H4 (cell line): ENCODE measurements at regions not wholly inside any gene's neighbourhood (a gene's known extent, or its start where the extent isn't known, plus 50 kb on each side); places are given as distances from the start of the nearest gene placed in this dataset.

Experiments used
- DNase-seq: peaks from one replicate; pipeline ENCODE4 v3.0.0-alpha.2; 2015; ENCODE audit warnings: low spot score

- DNase-seq: no peak
Observed at GRCh38 chr13:44021422-44021821, 141.7 kb downstream of the LACC1 start.

- peak; percentile 11 for DNase-seq
Observed at GRCh38 chr13:44022196-44022595, 142.5 kb downstream of the LACC1 start.

- no peak for DNase-seq
Observed at GRCh38 chr13:44024167-44024845, 144.6 kb downstream of the LACC1 start.

GRCh38 chr13:44024846-44025195 lies 145.1 kb downstream of the LACC1 start:
- no peak for DNase-seq

DNA sequence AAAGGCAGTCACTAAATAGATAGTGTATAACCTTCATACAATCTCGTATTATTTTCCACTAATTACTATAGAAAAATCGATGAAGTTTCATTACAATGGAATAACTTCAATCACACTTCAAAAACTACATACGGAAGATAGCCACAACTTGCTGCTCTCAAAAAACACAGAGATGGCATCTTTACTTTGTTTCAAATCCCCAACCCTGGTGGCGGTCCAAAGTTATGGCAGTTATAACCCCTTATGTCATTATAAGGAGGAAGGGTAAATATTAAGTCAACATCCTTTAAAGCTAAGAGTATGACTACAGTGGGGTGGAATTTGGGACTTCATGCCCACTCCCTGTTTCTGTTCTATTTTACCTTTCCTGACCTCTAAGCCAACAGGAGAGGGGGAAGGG lies 146.5 kb downstream of the LACC1 start:
- no peak for DNase-seq

- no peak for DNase-seq
Observed at GRCh38 chr13:44028734-44029133, 149.0 kb downstream of the LACC1 start.

GRCh38 chr13:44030615-44031014 lies 150.9 kb downstream of the LACC1 start:
- no peak for DNase-seq

GRCh38 chr13:44031555-44031954 lies 151.9 kb downstream of the LACC1 start:
- no peak for DNase-seq

- no peak for DNase-seq
Observed at GRCh38 chr13:44032802-44033201, 153.1 kb downstream of the LACC1 start.

DNA sequence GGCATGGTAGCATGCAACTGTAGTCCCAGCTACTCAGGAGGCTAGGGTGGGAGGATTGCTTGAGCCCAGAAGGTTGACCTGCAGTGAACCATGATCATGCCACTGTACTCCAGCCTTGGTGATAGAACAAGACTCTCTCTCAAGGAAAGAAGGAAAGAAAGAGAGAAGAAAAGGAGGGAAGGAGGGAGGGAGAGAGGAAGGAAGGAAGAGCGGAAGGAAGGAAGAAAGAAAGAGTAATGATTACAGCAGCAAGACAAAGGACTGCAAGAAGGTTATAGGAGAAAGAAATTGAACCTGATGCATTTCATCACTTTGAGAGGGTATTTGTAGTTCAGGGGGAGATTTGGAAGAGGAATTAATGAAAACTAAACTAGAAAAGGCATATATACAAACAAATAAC lies 155.7 kb downstream of the LACC1 start:
- DNase-seq: no peak

DNA sequence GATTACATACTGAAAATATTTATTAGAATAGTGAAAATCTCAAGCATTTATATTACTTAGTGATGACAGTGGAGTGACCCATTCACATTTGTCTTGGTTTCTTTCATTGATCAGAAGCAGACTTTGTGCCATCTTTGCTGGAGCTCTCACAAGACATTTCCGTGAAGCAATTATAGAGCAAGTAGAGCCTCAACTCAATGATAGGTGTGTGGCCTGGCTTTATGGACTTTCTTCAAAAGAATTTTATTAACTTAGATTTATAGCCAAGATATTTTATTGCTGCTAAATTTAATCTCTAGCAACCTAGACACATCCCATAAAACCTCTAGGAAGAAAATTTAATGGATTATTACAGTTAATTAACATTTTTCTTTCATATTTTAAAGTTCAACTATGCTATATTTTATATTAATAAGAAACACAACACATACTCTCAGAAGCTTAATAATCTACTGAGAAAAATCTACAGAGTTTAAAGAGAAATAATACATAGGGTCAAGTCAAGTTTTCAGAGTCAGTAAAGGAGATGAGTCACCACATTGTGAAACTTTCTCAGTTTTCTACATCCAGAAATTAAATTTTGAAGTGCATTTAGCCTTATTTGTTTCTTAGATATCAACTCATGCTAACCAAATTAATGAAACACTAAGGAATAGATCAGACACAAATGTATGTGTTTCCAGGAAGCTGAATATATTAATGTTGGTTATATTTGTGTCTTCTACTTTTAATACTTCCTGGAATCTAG lies 160.5 kb downstream of the LACC1 start:
- DNase-seq: no peak

- no peak for DNase-seq
Observed at GRCh38 chr13:44040818-44041100, 161.1 kb downstream of the LACC1 start.

GRCh38 chr13:44044547-44045179 lies 165.0 kb downstream of the LACC1 start:
- DNase-seq: peak; percentile 3

GRCh38 chr13:44045180-44045562 lies 165.5 kb downstream of the LACC1 start:
- DNase-seq: no peak

GRCh38 chr13:44046428-44046827 lies 166.7 kb downstream of the LACC1 start:
- DNase-seq: no peak

DNA sequence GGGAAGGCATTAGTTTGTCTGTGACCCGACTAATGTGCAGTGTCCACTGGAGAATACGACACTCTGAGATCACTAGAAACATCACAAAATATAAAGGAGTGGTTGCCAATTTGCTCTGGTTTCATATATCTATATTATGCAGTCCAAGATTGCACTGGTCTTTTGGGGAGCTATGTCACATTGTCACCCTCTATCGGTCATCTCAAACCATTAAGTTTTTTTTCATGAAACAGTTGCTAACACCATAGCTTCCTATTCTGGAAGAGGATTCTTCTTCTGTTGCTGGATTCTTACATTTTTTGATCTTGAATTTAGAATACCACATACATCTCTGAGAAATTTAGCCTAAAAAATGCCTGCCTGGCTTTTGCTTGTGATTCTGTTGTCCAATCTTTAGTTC lies 168.6 kb downstream of the LACC1 start:
- DNase-seq: peak; percentile 11

DNA sequence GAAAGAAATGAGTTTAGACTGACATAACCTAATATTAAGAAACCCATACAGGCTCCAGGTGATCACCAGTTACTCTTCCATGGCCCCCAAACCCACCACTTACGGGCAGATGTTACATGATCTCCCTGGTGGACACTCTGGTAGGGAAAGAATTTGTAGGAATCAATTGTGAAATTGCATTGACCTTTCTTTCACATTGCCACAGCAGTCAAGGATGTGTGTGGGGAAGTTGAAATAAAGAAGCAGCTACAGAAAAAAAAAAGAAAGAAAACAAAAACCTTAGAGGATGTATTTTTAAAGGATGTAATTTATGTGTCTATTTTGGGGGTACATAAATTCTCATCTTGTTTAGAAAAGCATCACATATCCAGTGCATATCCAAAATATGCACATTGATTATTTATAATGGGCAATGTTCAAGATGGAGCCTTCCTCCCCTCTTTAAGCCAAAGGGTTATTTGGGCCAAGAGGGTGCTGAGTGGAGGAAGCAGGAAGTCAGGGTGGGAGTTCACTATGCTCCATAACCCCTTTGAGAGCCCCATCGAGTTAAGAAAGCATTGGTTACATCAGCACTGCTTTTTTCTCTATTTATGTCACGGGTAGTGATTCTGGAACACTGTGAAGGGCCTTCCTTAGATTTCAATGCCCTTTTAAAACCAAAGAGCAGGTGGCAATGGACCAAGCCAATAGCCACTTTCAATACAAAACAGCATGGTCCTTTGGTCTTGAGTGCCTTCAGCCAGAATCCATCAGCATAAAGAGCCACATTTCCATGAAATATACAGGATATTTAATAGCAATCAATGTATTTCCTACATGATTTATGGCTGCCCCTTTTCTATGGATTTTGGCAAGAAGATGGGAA lies 169.6 kb downstream of the LACC1 start:
- DNase-seq: no peak

DNA sequence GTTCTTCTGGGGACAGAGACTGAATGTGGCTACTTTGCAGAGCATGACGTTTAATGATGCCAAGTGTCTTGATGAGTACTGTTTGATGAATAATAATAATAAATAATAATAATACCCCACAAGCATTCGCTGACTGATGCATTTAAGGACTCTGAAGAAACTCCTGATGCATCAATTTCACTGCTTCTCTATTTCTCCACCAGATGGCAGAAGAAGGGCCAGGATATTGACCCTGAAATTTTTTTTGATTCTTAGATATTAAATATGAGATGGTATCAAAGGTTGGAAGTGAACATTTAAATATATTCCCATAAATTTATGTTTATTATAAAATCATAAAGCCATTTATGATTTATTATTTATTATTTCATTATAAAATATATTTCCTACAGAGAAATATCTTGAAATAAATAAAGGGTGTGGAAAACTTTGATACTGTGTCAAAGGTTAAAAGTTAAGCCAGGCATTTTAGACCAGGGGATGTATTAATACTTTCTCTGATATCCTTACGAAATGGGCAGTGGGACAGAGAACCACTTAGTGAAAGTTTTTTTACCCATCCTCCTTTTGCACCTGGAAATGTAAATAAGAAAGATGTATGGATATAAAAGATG lies 170.9 kb downstream of the LACC1 start:
- DNase-seq: no peak

DNA sequence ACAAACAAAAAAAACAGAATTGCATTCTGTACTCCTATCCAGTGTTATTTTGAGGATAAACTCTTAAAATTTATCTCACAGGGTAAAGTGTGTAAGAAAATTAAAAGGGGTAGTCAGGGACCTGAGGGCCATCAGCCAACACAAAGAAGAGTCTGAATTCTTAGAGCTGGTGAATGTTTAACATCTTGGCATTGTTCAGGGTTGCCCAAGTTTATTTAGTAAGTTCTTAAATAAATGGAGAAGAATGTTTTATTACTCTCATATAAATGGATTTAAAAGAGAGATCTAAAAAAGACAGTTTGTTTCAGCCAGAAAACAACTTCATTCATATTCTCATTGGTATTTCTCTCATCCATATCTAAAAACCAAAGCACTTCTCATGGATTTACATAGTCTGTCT lies 171.7 kb downstream of the LACC1 start:
- no peak for DNase-seq

- DNase-seq: no peak
Observed at GRCh38 chr13:44051918-44052675, 172.4 kb downstream of the LACC1 start.

- no peak for DNase-seq
Observed at GRCh38 chr13:44052780-44053184, 173.1 kb downstream of the LACC1 start.
